ENCODE measurements at regions not wholly inside any gene's neighbourhood (a gene's known extent, or its start where the extent isn't known, plus 50 kb on each side); places are given as distances from the start of the nearest gene placed in this dataset.

DNA sequence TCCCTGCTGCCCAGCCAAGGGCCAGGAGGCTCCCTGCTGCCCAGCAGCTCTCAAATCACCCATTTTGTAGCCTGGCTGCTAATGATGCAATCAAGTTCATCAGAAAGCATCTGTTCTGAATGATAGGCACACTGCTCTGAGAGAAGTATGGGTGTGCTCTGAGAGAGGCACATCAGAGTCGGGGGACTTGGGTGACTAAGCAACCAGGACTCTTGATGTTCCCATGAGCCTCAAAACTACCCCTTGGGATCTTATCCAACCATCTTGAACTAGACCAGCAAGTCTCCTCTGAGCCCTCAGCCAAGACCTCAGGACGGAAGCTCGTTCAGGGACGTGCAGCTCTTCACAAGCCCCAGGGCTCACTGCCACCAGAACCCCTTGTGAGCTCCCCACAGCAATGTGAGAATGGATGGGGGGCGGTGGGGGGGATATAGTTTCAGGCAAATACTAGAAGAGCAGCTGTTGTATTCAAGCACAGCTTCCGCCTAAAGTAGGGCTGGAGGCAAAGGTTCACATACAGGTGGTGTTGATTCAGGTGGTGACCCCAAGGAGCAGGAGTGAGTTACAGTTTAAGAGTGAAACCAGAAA, 52.2 kb upstream of the HES1 start:
- TF ChIP-seq, protein P1, sequence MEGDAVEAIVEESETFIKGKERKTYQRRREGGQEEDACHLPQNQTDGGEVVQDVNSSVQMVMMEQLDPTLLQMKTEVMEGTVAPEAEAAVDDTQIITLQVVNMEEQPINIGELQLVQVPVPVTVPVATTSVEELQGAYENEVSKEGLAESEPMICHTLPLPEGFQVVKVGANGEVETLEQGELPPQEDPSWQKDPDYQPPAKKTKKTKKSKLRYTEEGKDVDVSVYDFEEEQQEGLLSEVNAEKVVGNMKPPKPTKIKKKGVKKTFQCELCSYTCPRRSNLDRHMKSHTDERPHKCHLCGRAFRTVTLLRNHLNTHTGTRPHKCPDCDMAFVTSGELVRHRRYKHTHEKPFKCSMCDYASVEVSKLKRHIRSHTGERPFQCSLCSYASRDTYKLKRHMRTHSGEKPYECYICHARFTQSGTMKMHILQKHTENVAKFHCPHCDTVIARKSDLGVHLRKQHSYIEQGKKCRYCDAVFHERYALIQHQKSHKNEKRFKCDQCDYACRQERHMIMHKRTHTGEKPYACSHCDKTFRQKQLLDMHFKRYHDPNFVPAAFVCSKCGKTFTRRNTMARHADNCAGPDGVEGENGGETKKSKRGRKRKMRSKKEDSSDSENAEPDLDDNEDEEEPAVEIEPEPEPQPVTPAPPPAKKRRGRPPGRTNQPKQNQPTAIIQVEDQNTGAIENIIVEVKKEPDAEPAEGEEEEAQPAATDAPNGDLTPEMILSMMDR (IDR thresholded peaks at IDR 0.05; ENCODE audit: low read depth, low read length, missing input control), result no peak
- TF ChIP-seq, protein P2, sequence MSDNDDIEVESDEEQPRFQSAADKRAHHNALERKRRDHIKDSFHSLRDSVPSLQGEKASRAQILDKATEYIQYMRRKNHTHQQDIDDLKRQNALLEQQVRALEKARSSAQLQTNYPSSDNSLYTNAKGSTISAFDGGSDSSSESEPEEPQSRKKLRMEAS (IDR thresholded peaks at IDR 0.05), result no peak
- TF ChIP-seq, protein P3, sequence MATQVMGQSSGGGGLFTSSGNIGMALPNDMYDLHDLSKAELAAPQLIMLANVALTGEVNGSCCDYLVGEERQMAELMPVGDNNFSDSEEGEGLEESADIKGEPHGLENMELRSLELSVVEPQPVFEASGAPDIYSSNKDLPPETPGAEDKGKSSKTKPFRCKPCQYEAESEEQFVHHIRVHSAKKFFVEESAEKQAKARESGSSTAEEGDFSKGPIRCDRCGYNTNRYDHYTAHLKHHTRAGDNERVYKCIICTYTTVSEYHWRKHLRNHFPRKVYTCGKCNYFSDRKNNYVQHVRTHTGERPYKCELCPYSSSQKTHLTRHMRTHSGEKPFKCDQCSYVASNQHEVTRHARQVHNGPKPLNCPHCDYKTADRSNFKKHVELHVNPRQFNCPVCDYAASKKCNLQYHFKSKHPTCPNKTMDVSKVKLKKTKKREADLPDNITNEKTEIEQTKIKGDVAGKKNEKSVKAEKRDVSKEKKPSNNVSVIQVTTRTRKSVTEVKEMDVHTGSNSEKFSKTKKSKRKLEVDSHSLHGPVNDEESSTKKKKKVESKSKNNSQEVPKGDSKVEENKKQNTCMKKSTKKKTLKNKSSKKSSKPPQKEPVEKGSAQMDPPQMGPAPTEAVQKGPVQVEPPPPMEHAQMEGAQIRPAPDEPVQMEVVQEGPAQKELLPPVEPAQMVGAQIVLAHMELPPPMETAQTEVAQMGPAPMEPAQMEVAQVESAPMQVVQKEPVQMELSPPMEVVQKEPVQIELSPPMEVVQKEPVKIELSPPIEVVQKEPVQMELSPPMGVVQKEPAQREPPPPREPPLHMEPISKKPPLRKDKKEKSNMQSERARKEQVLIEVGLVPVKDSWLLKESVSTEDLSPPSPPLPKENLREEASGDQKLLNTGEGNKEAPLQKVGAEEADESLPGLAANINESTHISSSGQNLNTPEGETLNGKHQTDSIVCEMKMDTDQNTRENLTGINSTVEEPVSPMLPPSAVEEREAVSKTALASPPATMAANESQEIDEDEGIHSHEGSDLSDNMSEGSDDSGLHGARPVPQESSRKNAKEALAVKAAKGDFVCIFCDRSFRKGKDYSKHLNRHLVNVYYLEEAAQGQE (IDR thresholded peaks at IDR 0.05), result no peak
- TF ChIP-seq SP1 (IDR thresholded peaks at IDR 0.05) (no peak), TAF1 (conservative IDR thresholded peaks at IDR 0.05) (no peak), RAD21 (IDR thresholded peaks at IDR 0.05) (no peak), YY1 (IDR thresholded peaks at IDR 0.05) (no peak), EGR1 (IDR thresholded peaks at IDR 0.05; ENCODE audit: low read depth in 2 of 2) (no peak), FOXA1 (IDR thresholded peaks at IDR 0.05) (no peak), JUND (IDR thresholded peaks at IDR 0.05) (no peak), RXRA (IDR thresholded peaks at IDR 0.05) (no peak), GABPA (IDR thresholded peaks at IDR 0.05 in 1 of 2, conservative IDR thresholded peaks at IDR 0.05 in 1 of 2) (no peak)
- TF ChIP-seq, protein P4, sequence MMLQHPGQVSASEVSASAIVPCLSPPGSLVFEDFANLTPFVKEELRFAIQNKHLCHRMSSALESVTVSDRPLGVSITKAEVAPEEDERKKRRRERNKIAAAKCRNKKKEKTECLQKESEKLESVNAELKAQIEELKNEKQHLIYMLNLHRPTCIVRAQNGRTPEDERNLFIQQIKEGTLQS (IDR thresholded peaks at IDR 0.05), result no peak
- TF ChIP-seq, protein P5, sequence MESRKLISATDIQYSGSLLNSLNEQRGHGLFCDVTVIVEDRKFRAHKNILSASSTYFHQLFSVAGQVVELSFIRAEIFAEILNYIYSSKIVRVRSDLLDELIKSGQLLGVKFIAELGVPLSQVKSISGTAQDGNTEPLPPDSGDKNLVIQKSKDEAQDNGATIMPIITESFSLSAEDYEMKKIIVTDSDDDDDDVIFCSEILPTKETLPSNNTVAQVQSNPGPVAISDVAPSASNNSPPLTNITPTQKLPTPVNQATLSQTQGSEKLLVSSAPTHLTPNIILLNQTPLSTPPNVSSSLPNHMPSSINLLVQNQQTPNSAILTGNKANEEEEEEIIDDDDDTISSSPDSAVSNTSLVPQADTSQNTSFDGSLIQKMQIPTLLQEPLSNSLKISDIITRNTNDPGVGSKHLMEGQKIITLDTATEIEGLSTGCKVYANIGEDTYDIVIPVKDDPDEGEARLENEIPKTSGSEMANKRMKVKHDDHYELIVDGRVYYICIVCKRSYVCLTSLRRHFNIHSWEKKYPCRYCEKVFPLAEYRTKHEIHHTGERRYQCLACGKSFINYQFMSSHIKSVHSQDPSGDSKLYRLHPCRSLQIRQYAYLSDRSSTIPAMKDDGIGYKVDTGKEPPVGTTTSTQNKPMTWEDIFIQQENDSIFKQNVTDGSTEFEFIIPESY (IDR thresholded peaks at IDR 0.05), result no peak

All from liver (tissue), 3 donors.